ENCODE measurements at regions not wholly inside any gene's neighbourhood (a gene's known extent, or its start where the extent isn't known, plus 50 kb on each side); places are given as distances from the start of the nearest gene placed in this dataset.
"Not testable (repeated sequence)": the region's sequence is repeated elsewhere in the genome, so short reads cannot be mapped to it uniquely, and the experiment has no call there.

GRCh38 chr21:5975719-5976118 is 4545.7 kb upstream of the TPTE start:
- DNase-seq (ENCODE audit: low read depth) = not testable (repeated sequence)

GRCh38 chr21:5997586-5997985 is 4523.8 kb upstream of the TPTE start:
- not testable (repeated sequence) for DNase-seq (ENCODE audit: low read depth)

- not testable (repeated sequence) for DNase-seq (ENCODE audit: low read depth)
Observed at GRCh38 chr21:6015422-6016057, 4505.8 kb upstream of the TPTE start.

- DNase-seq (ENCODE audit: low read depth) = not testable (repeated sequence)
Observed at GRCh38 chr21:6020460-6020859, 4500.9 kb upstream of the TPTE start.

GRCh38 chr21:6020953-6021716 is 4500.2 kb upstream of the TPTE start:
- DNase-seq (ENCODE audit: low read depth) = not testable (repeated sequence)

GRCh38 chr21:6021717-6022270 is 4499.6 kb upstream of the TPTE start:
- not testable (repeated sequence) for DNase-seq (ENCODE audit: low read depth)

GRCh38 chr21:6023331-6023730 is 4498.1 kb upstream of the TPTE start:
- not testable (repeated sequence) for DNase-seq (ENCODE audit: low read depth)

GRCh38 chr21:6025139-6025538 is 4496.2 kb upstream of the TPTE start:
- not testable (repeated sequence) for DNase-seq (ENCODE audit: low read depth)

GRCh38 chr21:6027497-6027896 is 4493.9 kb upstream of the TPTE start:
- not testable (repeated sequence) for DNase-seq (ENCODE audit: low read depth)

GRCh38 chr21:6034124-6034678 is 4487.2 kb upstream of the TPTE start:
- DNase-seq (ENCODE audit: low read depth) = not testable (repeated sequence)

- not testable (repeated sequence) for DNase-seq (ENCODE audit: low read depth)
Observed at GRCh38 chr21:6034820-6035473, 4486.4 kb upstream of the TPTE start.

- DNase-seq (ENCODE audit: low read depth) = not testable (repeated sequence)
Observed at GRCh38 chr21:6035474-6036155, 4485.8 kb upstream of the TPTE start.

- not testable (repeated sequence) for DNase-seq (ENCODE audit: low read depth)
Observed at GRCh38 chr21:6039224-6039623, 4482.2 kb upstream of the TPTE start.

GRCh38 chr21:6040095-6040494 is 4481.3 kb upstream of the TPTE start:
- not testable (repeated sequence) for DNase-seq (ENCODE audit: low read depth)

- not testable (repeated sequence) for DNase-seq (ENCODE audit: low read depth)
Observed at GRCh38 chr21:6043430-6044275, 4477.7 kb upstream of the TPTE start.

- DNase-seq (ENCODE audit: low read depth) = not testable (repeated sequence)
Observed at GRCh38 chr21:6044695-6045094, 4476.7 kb upstream of the TPTE start.

GRCh38 chr21:6049930-6050329 is 4471.5 kb upstream of the TPTE start:
- DNase-seq (ENCODE audit: low read depth) = not testable (repeated sequence)

GRCh38 chr21:6052109-6052508 is 4469.3 kb upstream of the TPTE start:
- not testable (repeated sequence) for DNase-seq (ENCODE audit: low read depth)

- not testable (repeated sequence) for DNase-seq (ENCODE audit: low read depth)
Observed at GRCh38 chr21:6053145-6053544, 4468.2 kb upstream of the TPTE start.

GRCh38 chr21:6058997-6059396 is 4462.4 kb upstream of the TPTE start:
- DNase-seq (ENCODE audit: low read depth) = not testable (repeated sequence)

All from stimulated activated CD8-positive, alpha-beta memory T cell treated with anti-CD3 and anti-CD28 coated beads, Interleukin-4, amount 100 ng/mL, for 24 hours (primary cell).